ENCODE measurements at regions not wholly inside any gene's neighbourhood (a gene's known extent, or its start where the extent isn't known, plus 50 kb on each side); places are given as distances from the start of the nearest gene placed in this dataset.

DNA sequence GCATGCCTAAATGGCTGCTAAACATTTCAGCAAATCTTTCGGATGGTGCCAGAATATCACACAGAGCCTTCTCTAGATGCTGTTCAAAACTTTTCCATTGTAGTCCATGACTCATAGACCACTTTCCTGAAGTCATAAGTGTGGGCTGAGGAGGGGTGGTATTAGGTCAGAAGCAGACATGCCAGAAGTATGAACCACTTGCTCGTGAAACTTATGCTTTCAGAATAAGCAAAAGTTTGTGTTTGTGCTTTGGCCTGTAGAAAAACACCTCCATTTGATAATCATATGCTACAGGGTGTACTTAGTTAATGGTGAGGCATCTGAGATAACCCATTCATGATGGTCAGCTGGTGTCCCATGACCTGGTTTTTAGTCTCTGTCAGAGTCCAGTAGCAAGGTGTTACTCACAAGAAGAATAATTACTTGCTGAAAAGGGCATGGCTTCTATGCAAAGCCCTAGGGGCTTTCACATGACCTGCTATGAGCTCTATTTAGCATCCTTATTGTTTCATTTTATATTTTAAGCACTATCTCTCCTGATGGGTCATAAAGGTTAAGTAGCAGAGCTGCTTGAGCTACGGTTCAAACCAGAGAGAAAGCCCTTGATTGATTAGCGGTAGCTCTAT is 183.1 kb upstream of the IVNS1ABP start:
- no peak for DNase-seq (ENCODE audit: low spot score)

DNA sequence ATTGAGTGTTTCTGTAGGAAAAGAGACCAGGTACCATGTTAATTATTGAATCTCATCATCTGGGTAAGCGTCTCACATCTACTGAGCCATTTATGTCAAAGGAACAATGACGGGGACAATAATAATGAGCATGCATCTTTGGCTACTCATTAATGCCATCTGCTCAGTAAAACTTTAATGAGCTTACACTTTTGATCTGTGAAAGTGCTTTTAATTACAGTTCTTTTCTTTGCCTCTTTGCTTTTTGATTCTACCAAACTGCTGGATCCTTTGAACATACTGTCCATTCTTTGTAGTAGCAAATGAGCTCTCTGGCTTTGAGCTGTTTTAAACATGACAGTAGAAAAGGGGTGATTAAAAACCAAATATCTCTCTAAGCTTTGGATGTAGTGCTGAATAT is 181.2 kb upstream of the IVNS1ABP start:
- no peak for DNase-seq (ENCODE audit: low spot score)

DNA sequence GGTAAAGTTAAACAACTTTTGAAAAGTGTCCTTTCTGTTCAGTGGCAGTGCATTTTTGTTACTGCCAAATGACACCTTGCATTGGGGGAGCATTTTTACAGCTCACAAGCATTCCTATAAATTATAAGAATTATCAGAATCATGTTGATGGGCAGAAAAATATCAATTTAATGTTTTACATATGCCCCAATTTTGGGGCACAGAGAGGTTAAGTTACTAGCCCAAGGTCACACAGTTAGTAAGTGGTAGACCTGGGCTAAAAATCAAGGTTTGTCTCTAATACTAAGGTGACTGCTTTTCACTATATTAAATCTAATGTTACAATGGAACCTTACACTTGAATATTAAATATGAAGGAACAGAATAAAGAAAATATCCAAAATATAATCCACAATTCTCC is 180.1 kb upstream of the IVNS1ABP start:
- no peak for DNase-seq (ENCODE audit: low spot score)

DNA sequence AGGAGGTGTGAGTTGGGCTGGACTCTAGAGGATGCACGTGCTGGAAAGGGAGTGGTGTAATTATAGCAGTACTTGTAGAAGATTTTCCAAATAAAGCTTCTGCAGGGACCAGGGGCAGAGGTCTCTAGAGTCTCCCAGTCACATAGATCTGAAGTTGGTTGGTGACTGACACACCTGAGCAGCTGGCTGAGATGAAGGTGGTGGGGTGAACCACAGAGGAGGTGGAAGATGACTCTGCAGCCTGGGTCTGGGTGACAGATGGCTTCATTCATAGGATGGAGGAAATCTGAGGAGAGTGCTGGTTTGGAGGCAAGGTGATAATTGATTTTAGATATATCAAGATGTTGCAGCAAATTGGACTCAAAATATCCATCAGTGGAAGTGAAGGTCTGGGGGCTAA is 178.9 kb upstream of the IVNS1ABP start:
- DNase-seq (ENCODE audit: low spot score), result no peak

DNA sequence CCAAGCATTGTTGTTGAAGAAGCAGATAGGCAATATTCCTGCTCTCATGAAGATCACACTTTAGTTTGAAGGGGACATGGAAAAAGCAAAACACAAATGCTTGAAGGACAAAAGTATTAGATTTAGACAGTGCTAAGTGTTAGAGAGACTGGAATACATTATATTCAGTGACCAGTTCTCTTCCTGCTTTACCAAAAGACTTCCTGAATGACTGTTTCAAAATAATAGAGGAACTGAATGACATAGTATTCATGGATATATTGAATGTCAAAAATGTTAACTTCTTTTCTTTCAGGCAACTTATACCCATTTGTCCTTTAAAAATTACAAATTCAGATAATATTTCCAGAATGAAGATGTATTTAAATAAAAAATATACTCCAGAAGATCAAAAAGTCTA is 178.0 kb upstream of the IVNS1ABP start:
- DNase-seq (ENCODE audit: low spot score), result no peak

DNA sequence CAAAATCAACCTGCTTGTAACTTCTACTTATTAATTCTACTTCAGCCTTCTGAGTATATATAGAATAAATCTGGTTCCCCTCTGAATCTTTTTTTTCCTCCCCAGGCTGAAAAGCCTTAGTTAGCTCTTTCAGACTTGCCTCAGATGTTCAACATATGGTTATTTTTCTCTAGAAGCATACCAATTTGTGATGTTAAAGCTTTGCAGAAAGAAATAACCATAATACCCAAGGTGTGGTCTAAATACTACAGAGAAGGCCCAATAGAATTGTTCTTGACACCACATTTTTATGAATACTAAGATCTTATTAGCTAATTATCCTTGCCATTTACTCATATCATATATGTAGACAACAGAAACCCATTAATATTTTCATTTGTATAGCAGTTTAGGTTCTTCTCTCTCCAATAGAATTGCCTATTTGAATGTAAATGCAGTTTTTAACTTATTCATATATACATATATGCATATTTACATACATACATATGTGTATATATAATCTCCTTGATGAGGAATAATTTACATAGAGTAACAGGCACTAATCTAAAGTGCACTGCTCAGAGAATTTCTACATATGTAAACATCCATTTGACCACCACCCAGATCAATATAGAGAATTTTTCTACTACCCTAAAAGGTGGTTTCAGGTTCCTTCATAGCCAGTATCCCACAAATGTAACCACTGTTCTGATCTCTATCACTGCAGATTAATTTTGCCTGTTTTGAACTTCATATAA is 175.2 kb upstream of the IVNS1ABP start:
- no peak for DNase-seq (ENCODE audit: low spot score)

DNA sequence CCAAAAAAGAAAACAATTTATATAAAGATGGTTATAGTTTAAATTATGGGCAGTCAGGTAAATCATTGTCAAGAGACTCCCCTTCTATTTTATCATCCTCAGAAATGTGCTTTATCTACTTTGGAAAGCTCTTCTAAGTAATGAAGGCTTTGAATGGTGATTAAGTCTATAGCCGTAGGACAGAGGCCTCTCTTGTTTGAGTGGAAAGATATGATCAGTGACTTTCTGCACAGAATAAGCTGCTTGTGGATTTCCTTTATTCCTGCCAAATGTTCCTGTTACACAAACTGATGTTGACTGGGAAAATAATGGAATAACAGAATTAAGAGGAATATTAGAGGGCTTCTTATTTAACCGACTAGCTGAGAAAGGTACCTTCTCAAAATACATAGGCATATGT is 174.6 kb upstream of the IVNS1ABP start:
- DNase-seq (ENCODE audit: low spot score), result no peak

DNA sequence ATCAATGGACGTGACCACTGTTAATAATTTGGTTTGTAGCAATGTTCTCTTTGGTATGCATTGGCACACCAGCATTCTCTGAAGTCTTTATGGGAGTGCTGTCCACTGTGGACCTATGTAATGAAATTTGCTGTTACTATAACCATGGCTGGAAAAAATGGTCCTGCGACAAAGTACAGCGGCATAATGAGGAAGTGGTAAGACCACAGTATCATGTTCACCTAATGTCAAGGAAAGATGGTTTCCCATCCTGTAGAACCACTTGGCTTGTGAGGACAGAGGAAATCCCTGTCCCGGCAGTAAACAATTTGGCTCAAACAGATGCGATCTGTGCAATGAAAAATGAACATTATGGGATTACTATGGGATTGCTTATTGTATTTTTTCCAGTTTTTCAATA is 173.9 kb upstream of the IVNS1ABP start:
- DNase-seq (ENCODE audit: low spot score), result no peak

DNA sequence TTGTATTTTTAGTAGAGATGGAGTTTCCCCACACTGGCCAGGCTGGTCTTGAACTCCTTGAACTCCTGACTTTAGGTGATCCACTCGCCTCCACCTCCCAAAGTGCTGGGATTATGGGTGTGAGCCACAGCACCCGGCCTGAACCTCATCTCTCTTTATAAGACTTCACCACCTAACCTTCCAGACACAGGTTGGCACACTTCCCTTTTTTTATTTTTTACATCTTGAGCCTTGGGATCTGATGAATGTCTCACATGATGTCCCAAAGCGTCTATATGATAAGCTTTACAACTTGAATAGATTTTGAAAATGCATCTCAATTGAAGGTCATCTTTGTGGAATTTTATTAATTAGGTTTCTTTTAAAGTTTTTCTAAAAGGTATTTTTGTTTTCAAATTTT is 172.4 kb upstream of the IVNS1ABP start:
- DNase-seq (ENCODE audit: low spot score), result no peak

DNA sequence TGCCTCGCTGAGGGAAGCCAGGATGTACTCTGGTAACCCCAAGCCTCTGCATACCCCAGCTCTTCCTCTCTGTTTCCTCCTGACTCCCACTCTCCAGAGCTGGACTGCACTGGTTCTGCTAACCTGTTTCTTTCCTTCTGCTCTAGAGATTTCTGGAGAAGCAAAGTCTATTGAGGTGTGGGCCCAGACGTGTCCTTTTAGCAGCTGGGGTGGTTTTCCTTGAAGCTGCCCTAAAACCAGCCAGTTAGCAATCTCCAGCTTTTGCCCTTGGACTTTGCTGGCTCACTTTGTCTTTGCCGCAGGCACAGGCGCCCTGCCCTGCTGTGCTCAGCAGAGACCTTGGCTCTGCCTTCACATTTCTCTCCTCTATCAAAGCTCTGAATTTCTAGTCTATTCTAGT is 171.8 kb upstream of the IVNS1ABP start:
- DNase-seq (ENCODE audit: low spot score), result no peak

DNA sequence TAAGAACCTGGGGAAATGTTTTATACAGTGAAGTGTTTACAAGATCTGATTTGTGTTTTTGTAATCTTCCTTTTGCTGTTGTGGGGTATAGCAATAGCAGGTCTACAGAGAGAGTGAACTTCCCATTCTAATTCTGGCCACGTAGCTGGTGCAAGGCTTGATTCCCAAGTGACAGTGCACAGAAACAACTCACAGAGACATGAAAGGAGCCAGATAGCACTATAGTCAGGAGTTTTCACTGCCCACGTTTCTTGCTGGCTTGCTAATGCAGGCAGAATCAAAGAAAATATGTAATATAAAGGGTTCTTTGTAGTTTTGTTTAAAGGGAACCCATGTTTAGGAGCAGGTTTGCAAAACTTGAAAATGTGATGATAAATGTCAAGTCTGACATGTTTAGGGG is 170.9 kb upstream of the IVNS1ABP start:
- DNase-seq (ENCODE audit: low spot score), result no peak

DNA sequence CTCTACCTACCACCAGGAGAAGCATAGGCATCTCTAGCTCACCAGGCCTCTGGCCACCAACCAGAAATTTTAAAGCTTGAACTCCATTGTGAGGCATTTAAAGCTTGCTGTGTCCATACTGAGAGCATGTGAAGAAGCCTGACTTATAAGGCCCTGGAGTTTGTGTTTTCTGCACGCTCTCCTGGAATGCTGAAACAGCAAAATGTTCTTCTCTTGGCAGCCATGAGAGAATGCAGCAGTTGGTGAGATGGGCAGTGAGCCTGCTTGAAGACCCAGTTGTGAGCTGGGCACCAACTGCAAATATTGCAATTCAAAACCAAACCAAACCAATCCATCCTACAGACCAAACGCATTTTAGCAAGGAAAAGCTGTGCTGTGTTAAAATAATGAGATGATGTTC is 170.0 kb upstream of the IVNS1ABP start:
- no peak for DNase-seq (ENCODE audit: low spot score)

DNA sequence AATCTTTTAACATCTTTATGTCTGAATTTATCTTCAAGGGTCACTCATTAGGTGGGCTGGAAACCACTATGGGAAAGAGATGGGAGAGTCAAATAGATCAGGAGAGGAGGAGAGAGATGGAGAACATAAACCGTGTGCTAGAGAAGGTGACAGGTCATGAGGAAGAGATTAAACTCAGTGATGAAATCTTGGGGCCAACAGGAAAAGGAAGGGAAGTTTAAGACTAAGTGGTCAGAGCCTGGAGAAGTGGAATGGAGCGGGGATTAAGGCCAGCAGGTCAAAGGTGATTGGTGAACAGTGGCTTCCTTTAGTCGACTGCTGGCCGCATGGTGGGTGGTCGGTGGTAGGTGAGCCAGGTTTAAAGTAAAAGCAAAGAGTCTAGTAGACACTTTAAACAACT is 169.3 kb upstream of the IVNS1ABP start:
- no peak for DNase-seq (ENCODE audit: low spot score)

DNA sequence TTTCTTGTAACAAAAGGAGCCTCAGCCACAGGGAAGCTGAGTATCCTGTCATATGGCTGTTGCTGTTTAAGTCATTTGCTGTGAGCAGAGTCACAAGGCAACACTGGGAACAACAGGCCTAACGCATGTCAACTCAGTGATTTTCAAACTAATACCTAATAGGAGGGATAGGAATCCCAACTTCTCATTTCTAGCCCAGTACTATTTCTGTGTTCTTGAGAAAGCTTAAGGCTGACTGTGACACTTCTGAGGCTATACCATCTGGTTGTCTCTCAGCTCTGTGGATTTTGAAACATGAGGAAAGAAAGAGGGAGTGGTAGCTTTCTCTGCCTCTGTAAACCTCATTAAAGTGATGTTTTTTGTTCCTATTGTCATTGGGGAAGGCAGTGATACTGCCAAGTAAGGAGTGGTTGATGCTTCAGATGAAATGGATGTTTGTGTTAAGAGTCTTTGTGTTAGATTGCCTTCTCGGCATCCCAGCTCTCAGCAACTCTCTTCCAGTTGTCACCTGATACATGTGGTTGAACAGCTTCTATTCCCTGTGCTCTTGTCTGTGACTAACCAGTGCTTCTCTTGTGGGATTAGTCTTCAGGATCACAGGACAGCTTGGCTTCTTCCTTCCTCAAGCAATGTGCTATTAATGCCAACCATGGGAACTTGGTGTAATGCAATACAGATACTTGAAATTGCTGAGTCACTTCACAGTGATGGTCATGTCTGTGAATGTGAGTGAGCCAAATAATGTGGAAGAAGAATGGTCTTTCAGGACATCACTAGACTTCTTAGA is 166.8 kb upstream of the IVNS1ABP start:
- DNase-seq (ENCODE audit: low spot score), result no peak

DNA sequence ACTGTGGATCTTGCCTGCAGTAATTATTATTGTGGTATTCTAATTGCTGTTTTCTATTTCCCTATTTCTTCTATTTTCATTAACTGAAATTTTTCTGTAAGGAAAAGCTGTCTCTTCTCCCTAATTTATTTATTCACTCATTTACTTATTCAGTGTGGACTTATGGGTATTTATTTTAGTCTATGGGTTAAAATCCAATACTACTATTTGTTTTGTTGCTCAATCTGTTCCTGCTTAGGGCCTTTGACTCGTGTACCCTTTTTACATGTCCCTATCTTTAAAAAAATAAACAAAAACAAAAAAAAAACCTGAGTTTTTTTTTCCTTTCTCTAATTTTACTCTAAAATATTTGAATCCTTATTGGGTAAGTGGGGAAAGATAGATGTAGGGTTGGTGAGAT is 166.2 kb upstream of the IVNS1ABP start:
- DNase-seq (ENCODE audit: low spot score), result no peak

DNA sequence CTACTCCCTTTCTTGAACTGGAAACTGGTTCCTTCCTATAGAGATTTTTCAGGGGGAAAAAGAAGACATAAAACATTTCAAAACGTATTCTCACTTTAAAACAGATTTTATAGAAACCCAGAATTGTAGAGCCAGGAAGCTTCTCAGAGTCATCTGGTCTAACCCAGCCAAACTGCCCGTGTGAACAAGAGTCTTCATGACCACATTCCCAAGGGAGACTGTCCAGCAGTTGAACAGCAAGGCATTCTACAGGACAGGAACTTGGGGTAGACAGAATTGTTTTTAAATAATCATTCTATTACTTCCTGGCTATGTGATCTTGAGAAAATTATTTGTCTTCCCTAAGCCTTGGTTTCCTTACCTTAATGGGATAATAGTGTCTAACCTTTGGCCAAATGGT is 163.5 kb upstream of the IVNS1ABP start:
- DNase-seq (ENCODE audit: low spot score), result no peak

DNA sequence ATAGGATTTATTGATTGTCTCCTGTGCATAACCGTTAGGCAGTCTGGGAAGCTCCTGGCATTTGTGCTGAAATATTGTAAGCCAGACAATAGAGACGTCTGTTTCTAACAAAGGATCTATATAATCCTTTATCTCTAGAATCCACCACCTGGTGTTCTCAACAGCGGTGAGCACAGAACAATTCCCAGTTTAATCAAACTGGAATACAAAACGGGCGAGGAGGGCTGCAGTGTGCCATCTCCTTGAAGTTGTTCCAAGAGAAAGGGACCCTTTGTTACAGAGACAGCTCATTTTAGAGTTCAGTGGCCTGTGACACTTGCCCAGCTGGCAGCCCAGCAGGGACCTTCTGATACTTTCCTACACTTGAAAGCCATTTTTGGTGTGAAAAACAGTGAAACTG is 162.8 kb upstream of the IVNS1ABP start:
- no peak for DNase-seq (ENCODE audit: low spot score)

DNA sequence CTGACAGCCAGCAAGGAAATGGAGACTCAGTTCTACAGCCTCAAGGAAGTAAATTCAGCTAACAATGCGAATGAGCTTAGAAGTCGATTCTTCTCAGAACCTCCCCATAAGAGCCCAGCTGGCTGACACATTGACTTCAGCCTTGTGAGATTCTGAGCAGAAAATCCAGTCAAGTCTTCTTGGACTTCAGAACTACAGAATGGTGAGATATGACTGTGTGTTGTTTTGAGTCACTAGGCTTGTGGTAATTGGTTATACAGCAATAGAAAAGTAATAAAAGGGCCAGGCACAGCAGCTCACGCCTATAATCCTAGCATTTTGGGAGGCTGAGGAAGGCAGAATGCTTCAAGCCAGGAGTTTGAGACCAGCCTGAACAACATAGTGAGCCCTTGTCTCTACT is 161.8 kb upstream of the IVNS1ABP start:
- DNase-seq (ENCODE audit: low spot score), result no peak

DNA sequence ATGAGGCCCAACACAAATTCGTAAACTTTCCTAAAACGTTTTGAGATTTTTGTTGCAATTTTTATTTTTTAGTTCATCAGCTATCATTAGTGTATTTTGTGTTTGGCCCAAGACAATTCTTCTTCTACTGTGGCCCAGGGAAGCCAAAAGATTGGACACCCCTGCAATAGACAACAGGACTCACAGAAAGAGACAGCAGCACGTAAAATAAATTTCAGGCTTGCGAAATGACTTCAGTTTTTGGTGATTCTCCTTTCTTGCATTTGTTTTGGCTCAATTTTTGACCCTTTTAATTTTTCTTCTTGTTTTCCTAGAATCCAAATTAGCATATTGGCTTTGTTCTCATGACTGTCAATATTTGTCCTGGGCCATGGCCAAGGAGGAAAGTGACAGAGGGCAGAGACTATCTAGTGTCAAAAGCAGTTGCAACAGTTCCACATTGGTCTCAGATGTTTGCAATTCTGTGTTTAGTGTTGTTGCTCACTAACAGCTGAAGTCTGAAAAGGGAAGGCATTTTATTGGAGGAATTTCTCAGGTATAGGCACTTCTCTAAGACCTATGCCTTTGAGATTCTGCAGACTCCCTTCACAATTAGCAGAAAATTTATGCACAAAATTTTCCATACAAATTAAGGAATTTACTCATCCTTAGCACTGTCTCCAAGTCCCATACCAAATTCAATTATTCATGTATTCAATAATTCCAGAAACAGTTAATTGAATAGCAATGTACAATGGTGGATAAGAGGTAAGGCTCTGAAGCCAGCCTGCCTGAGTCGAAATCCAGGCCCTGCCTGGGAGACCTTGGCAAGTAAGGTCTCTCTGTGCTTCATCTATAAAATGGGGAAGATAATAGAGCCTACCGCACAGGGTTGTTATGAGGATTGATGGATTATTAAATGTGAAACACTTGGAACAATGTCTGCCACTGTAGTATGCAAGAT is 160.9 kb upstream of the IVNS1ABP start:
- no peak for DNase-seq (ENCODE audit: low spot score)

DNA sequence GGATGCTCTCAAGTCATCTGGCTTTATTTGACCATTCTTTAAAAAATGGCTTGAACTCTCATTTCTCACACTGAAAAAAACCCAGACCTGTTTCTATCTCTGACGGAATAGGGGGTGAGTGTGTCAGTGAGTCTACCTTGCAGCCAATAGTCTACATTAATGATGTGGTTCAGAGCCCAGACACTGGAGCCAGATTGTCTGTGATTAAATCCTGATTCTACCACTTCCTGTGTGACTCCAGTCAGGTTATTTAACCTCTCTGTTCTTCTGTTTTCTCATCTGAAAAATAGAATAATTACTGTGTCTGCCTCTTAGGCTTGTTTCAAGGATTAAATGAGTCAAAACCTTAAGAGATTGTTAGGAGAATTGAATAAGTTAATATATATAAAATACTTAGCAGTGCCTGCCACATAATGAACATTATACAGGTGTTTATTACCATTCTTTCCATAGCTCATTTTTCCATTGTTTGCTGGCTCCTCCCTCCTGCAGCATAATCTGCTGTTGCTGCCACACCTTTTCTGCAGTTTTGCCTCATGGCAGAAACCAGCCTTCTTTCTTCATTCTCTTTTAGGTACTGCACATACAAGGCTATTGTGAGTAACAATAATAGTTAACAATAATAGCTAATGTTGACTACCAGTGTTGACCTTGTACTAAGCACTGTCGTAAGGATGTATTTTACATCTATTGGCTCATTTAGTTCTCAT is 157.6 kb upstream of the IVNS1ABP start:
- DNase-seq (ENCODE audit: low spot score), result no peak

DNA sequence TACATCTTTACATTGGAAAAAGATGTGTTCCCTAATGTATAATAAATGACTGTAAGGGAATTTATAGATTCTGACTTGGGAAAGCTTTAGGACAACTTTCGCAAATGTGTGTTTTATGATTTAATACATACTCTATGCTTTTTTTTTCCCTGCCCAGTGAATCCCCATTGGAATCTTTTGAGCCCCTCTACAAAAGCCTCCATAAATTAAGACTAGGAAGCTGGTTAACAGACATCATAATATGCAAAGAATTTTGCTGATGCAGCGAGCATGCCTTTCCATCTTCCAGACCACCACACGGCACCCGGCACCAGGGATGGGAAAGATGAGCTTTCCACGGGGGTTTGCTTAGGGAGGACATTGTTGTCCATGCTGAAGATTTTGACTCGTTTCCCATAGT is 156.1 kb upstream of the IVNS1ABP start:
- DNase-seq (ENCODE audit: low spot score), result no peak

DNA sequence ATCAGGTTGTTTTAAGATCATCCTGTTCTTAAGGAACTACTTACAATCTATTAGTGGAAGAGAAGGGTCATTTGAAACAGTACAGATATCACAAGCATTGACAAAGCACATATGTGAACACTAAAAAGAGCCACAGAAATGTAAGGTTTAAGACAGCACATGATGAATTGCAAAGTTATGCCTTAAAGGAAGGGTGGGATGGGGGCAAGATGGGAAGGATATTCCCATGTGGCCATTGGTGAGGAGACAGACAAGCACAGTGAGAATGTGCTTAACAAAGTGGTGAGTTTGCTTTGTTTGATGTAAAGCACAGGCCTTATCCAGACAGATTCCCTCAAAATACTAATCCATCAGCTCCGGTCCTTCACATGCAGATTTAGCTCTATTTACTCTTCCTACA is 151.6 kb upstream of the IVNS1ABP start:
- DNase-seq (ENCODE audit: low spot score), result no peak
